Activated CD8-positive, alpha-beta T cell treated with anti-CD3 and anti-CD28 coated beads, Interleukin-2, amount 10 ng/mL, durations not matched to agents 7 days and 5 days (primary cell): ENCODE measurements at regions not wholly inside any gene's neighbourhood (a gene's known extent, or its start where the extent isn't known, plus 50 kb on each side); places are given as distances from the start of the nearest gene placed in this dataset.

Experiments
- ATAC-seq: fragments of 150-1000 bp; cut with Tn5 transposase; one replicate; pipeline ENCODE4 v1.10.0; 2021; ENCODE audit warnings: moderate library complexity
- CTCF ChIA-PET: fragments of 350-600 bp; sonication (Branson Sonifier 250); formaldehyde crosslinking; loops from one replicate; lab custom pipeline; 2021; ENCODE audit warnings: antibody characterized with exemption; lab: Charles Lee
- POLR2A ChIA-PET: fragments of 350-600 bp; sonication (Branson Sonifier 250); formaldehyde crosslinking; loops from one replicate; lab custom pipeline; 2021; ENCODE audit warnings: antibody characterized with exemption; lab: Charles Lee
- DNase-seq: peaks from one replicate; pipeline ENCODE4 v3.0.0-alpha.2; 2020
- H3K27ac Mint-ChIP-seq: one replicate; pipeline ENCODE4 v1.8.0; 2021; ENCODE audit warnings: mild to moderate bottlenecking, mixed read lengths
- H3K27me3 Mint-ChIP-seq: one replicate; pipeline ENCODE4 v1.8.0; 2021; ENCODE audit warnings: low read depth, mixed read lengths
- H3K36me3 Mint-ChIP-seq: one replicate; pipeline ENCODE4 v1.8.0; 2021; ENCODE audit warnings: low read depth, mixed read lengths
- H3K4me1 Mint-ChIP-seq: one replicate; pipeline ENCODE4 v1.8.0; 2021; ENCODE audit warnings: low read depth, mixed read lengths
- H3K4me3 Mint-ChIP-seq: one replicate; pipeline ENCODE4 v1.8.0; 2021; ENCODE audit warnings: mild to moderate bottlenecking, mixed read lengths
- H3K9me3 Mint-ChIP-seq: one replicate; pipeline ENCODE4 v1.8.0; 2022; ENCODE audit warnings: mixed read lengths; ENCODE audit not compliant: insufficient read depth

- peaks cover 8% of the 10 kb centered on the region for H3K9me3 Mint-ChIP-seq
- DNase-seq (no peak), ATAC-seq (no peak)
- no peaks in the 10 kb centered on the region for H3K36me3 Mint-ChIP-seq
- no peaks in the 10 kb centered on the region for H3K4me1 Mint-ChIP-seq
- H3K27ac Mint-ChIP-seq, result no peak overlapping the region
- CTCF ChIA-PET, result no interaction called here
- POLR2A ChIA-PET, result no interaction called here
- no peaks in the 10 kb centered on the region for H3K27me3 Mint-ChIP-seq
- no peak overlapping the region for H3K4me3 Mint-ChIP-seq
Observed at GRCh38 chr14:79949906-79950305, 261.4 kb downstream of the DIO2 start.

GRCh38 chr14:79947440-79948054 is 263.8 kb downstream of the DIO2 start:
- Mint-ChIP-seq H3K27me3 (no peaks in the 10 kb centered on the region), H3K36me3 (no peaks in the 10 kb centered on the region), H3K9me3 (no peaks in the 10 kb centered on the region), H3K27ac (no peak overlapping the region), H3K4me3 (no peak overlapping the region), H3K4me1 (no peaks in the 10 kb centered on the region)
- CTCF ChIA-PET, result no interaction called here
- POLR2A ChIA-PET, result no interaction called here
- DNase-seq, result no peak
- no peak for ATAC-seq

DNA sequence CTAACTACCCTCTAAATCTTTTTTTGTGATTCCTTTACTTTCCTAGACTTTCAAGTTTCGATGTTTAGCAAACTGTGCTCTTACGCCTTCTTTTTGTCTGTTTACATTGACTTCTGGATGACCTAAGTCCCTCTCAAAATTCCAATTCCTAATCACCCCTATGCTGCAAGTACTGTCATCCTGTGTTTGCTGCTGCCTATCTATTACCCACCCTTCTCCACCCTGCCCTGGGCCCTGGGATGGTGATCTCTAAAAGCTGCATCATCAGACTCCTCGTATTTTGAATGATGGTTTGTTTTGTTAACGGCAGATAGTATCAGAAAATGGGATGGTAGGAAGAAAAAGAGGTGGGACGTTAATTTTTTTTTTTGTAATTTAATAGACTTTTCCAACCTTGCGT is 272.1 kb downstream of the DIO2 start:
- no peaks in the 10 kb centered on the region for H3K27me3 Mint-ChIP-seq
- no peak for DNase-seq
- ChIA-PET POLR2A (no interaction called here), CTCF (no interaction called here)
- H3K4me1 Mint-ChIP-seq, result no peaks in the 10 kb centered on the region
- no peak for ATAC-seq
- no peak overlapping the region for H3K27ac Mint-ChIP-seq
- H3K9me3 Mint-ChIP-seq, result no peaks in the 10 kb centered on the region
- no peaks in the 10 kb centered on the region for H3K36me3 Mint-ChIP-seq
- no peak overlapping the region for H3K4me3 Mint-ChIP-seq

DNA sequence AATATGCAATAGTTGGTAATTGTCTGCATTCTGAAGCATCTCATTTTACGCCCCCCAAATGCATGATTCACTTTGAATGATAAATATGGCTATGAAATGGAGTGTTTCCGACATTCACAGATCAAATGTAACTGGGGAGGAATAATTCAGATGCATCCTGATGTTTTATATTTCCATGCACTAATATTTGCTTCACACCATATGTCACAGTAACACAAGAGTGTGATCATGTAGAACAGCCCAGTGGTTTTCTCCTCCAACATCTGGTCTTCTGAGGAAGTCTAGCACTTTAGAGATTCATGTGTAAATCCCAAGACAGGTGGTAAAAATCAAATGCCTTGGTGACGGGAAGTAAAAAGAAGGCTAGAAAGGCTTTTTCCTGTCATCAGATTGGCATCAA is 273.1 kb downstream of the DIO2 start:
- ChIA-PET CTCF (no interaction called here), POLR2A (no interaction called here)
- no peak for ATAC-seq
- Mint-ChIP-seq H3K4me3 (no peak overlapping the region), H3K9me3 (no peaks in the 10 kb centered on the region), H3K4me1 (no peaks in the 10 kb centered on the region), H3K27ac (no peak overlapping the region), H3K36me3 (no peaks in the 10 kb centered on the region), H3K27me3 (no peaks in the 10 kb centered on the region)
- DNase-seq, result no peak

DNA sequence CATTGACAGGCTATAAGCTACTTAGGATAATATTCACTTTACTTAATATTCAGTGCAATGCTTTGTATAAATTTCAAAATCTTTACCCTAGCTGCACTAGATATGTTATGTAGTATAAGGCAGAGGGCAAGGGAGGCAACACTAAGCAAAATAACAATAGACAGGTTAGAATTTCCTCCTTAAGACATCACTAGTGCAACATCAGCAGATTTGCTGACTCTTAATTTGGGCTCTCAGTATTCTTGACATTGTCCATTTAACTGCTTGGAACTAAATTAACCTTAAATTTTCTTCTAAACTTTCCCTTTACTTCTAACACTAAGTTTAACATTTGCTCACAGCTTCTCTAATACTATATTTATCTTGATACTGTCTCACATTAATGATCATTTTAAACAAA is 273.9 kb downstream of the DIO2 start:
- Mint-ChIP-seq H3K27me3 (no peaks in the 10 kb centered on the region), H3K27ac (no peak overlapping the region), H3K4me3 (no peak overlapping the region), H3K4me1 (no peaks in the 10 kb centered on the region), H3K36me3 (no peaks in the 10 kb centered on the region), H3K9me3 (no peaks in the 10 kb centered on the region)
- ATAC-seq (no peak), DNase-seq (no peak)
- ChIA-PET POLR2A (no interaction called here), CTCF (no interaction called here)

- H3K27ac Mint-ChIP-seq, result no peak overlapping the region
- H3K36me3 Mint-ChIP-seq, result no peaks in the 10 kb centered on the region
- ATAC-seq (no peak), DNase-seq (no peak)
- no peaks in the 10 kb centered on the region for H3K27me3 Mint-ChIP-seq
- no peak overlapping the region for H3K4me3 Mint-ChIP-seq
- ChIA-PET CTCF (no interaction called here), POLR2A (no interaction called here)
- no peaks in the 10 kb centered on the region for H3K4me1 Mint-ChIP-seq
- H3K9me3 Mint-ChIP-seq, result no peaks in the 10 kb centered on the region
Observed at GRCh38 chr14:79924551-79924950, 286.8 kb downstream of the DIO2 start.

DNA sequence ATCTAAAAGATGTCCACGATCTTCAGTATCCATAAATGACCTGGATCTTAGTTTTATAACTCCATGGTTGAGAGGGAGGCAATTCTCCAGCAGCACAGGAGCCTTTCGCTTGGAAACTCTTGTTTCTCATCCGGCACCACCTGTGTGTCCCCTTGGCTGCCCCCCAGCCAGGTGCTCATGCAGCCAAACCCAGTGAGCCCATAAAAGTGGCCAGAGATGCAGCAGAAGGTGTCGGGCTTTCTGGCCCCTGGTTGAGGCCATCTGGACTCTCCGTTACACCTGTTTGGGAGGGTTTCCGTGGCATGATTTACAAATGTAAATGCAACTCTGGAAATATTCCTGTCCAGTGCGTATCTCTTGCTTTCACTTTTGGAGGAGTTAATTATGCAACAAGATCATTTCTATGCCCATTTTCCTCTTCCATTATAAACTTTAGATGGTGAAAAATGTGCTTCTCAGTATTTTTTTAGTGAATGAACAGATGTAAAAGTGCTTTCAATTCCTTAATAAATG is 291.1 kb downstream of the DIO2 start:
- Mint-ChIP-seq H3K27me3 (no peaks in the 10 kb centered on the region), H3K36me3 (no peaks in the 10 kb centered on the region), H3K4me1 (no peaks in the 10 kb centered on the region), H3K9me3 (no peaks in the 10 kb centered on the region), H3K27ac (no peak overlapping the region), H3K4me3 (no peak overlapping the region)
- POLR2A ChIA-PET, result no interaction called here
- DNase-seq, result no peak
- ATAC-seq, result no peak
- CTCF ChIA-PET, result no interaction called here
